NCI-H1092 (cell line): ENCODE measurements at regions not wholly inside any gene's neighbourhood (a gene's known extent, or its start where the extent isn't known, plus 50 kb on each side); places are given as distances from the start of the nearest gene placed in this dataset.
"Not testable (repeated sequence)": the region's sequence is repeated elsewhere in the genome, so short reads cannot be mapped to it uniquely, and the experiment has no call there.

ENCODE experiments used
- DNase-seq: peaks from one replicate; lab custom pipeline; 2025; lab: John Stamatoyannopoulos, UW

- no peak for DNase-seq
These were observed 535.4 kb downstream of the RAB38 start for GRCh38 chr11:87639753-87640364.

GRCh38 chr11:87635001-87635400 is 540.2 kb downstream of the RAB38 start:
- no peak for DNase-seq

- DNase-seq, result no peak
These were observed 540.9 kb downstream of the RAB38 start for GRCh38 chr11:87634331-87634730.

- DNase-seq, result no peak
These were observed 546.3 kb downstream of the RAB38 start for GRCh38 chr11:87628957-87629356.

GRCh38 chr11:87628026-87628580 is 547.1 kb downstream of the RAB38 start:
- no peak for DNase-seq

- DNase-seq, result not testable (repeated sequence)
These were observed 551.5 kb downstream of the RAB38 start for GRCh38 chr11:87623531-87624365.

GRCh38 chr11:87616511-87616910 is 558.7 kb downstream of the RAB38 start:
- no peak for DNase-seq

- DNase-seq, result no peak
These were observed 566.6 kb downstream of the TMEM135 start for GRCh38 chr11:87604350-87604749.

GRCh38 chr11:87603887-87604286 is 566.2 kb downstream of the TMEM135 start:
- DNase-seq, result no peak

- no peak for DNase-seq
These were observed 565.0 kb downstream of the TMEM135 start for GRCh38 chr11:87602776-87603175.

GRCh38 chr11:87600938-87601337 is 563.2 kb downstream of the TMEM135 start:
- no peak for DNase-seq

GRCh38 chr11:87597725-87598124 is 560.0 kb downstream of the TMEM135 start:
- DNase-seq, result no peak

GRCh38 chr11:87596176-87596575 is 558.4 kb downstream of the TMEM135 start:
- DNase-seq, result no peak

- DNase-seq, result no peak
These were observed 551.3 kb downstream of the TMEM135 start for GRCh38 chr11:87589082-87589481.

- DNase-seq, result not testable (repeated sequence)
These were observed 547.9 kb downstream of the TMEM135 start for GRCh38 chr11:87585613-87586012.

GRCh38 chr11:87583931-87584330 is 546.2 kb downstream of the TMEM135 start:
- DNase-seq, result no peak

GRCh38 chr11:87575088-87575487 is 537.4 kb downstream of the TMEM135 start:
- DNase-seq, result no peak

GRCh38 chr11:87574193-87574592 is 536.5 kb downstream of the TMEM135 start:
- DNase-seq, result no peak

- DNase-seq, result no peak
These were observed 536.0 kb downstream of the TMEM135 start for GRCh38 chr11:87573708-87574107.

- no peak for DNase-seq
These were observed 535.1 kb downstream of the TMEM135 start for GRCh38 chr11:87572881-87573280.

- no peak for DNase-seq
These were observed 522.6 kb downstream of the TMEM135 start for GRCh38 chr11:87560352-87560751.

- DNase-seq, result not testable (repeated sequence)
These were observed 522.1 kb downstream of the TMEM135 start for GRCh38 chr11:87559852-87560251.

- DNase-seq, result no peak
These were observed 517.4 kb downstream of the TMEM135 start for GRCh38 chr11:87555101-87555500.
